ENCODE measurements at regions not wholly inside any gene's neighbourhood (a gene's known extent, or its start where the extent isn't known, plus 50 kb on each side); places are given as distances from the start of the nearest gene placed in this dataset.

- intact Hi-C loops (cut with micrococcal nuclease): no loop called here
- Histone ChIP-seq H3K9me3 (ENCODE audit: control extremely low read depth in 1 of 3, control insufficient read depth in 2 of 3, insufficient read depth in 1 of 3, low read length in 2 of 3) (no peaks in the 10 kb centered on the region), H2AFZ (ENCODE audit: insufficient read depth, low read depth, low read length, poor library complexity, severe bottlenecking) (no peak overlapping the region), H3K9ac (ENCODE audit: low read length) (no peak overlapping the region), H3K4me3 (ENCODE audit: control extremely low read depth in 1 of 5, extremely low read depth in 1 of 5, insufficient read depth in 1 of 5, low read depth in 2 of 5, low read length in 4 of 5) (no peak overlapping the region), H3K27ac (ENCODE audit: low read length in 2 of 2) (no peak overlapping the region), H4K20me1 (ENCODE audit: control insufficient read depth, insufficient read depth, low read length, poor library complexity, severe bottlenecking) (no peaks in the 10 kb centered on the region), H3K27me3 (replicated peaks in 1 of 4; ENCODE audit: control extremely low read depth in 1 of 4, control insufficient read depth in 3 of 4, insufficient read depth in 4 of 4, low read length in 3 of 4) (no peaks in the 10 kb centered on the region), H3K4me2 (replicated peaks; ENCODE audit: low read depth, low read length, poor library complexity, severe bottlenecking) (no peak overlapping the region), H3K79me2 (ENCODE audit: control insufficient read depth, insufficient read depth, low read length) (no peaks in the 10 kb centered on the region), H3K36me3 (replicated peaks in 1 of 2; ENCODE audit: control extremely low read depth in 1 of 2, control insufficient read depth in 1 of 2, extremely low read depth in 1 of 2, insufficient read depth in 2 of 2, low read length in 1 of 2) (no peaks in the 10 kb centered on the region), H3K4me1 (ENCODE audit: control insufficient read depth in 2 of 2, insufficient read depth in 2 of 2, low read length in 2 of 2) (no peaks in the 10 kb centered on the region)
- no peak for DNase-seq
- WGBS (ENCODE audit: insufficient coverage): 93% methylated on average over 3 of the region's 4 CpGs
- POLR2A ChIA-PET: no interaction called here
- peaks cover 5% of the 10 kb centered on the region for H3K4me1 Mint-ChIP-seq
- TF ChIP-seq, protein P1, sequence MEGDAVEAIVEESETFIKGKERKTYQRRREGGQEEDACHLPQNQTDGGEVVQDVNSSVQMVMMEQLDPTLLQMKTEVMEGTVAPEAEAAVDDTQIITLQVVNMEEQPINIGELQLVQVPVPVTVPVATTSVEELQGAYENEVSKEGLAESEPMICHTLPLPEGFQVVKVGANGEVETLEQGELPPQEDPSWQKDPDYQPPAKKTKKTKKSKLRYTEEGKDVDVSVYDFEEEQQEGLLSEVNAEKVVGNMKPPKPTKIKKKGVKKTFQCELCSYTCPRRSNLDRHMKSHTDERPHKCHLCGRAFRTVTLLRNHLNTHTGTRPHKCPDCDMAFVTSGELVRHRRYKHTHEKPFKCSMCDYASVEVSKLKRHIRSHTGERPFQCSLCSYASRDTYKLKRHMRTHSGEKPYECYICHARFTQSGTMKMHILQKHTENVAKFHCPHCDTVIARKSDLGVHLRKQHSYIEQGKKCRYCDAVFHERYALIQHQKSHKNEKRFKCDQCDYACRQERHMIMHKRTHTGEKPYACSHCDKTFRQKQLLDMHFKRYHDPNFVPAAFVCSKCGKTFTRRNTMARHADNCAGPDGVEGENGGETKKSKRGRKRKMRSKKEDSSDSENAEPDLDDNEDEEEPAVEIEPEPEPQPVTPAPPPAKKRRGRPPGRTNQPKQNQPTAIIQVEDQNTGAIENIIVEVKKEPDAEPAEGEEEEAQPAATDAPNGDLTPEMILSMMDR (IDR thresholded peaks at IDR 0.05): no peak
- TF ChIP-seq EZH2 (IDR thresholded peaks at IDR 0.05; ENCODE audit: borderline replicate concordance, insufficient read depth, low read depth, low read length, poor library complexity, severe bottlenecking): no peak
- no peak overlapping the region for H3K27ac Mint-ChIP-seq
- no peak overlapping the region for H3K4me3 Mint-ChIP-seq
- no peaks in the 10 kb centered on the region for H3K9me3 Mint-ChIP-seq (ENCODE audit: insufficient read depth)
- ATAC-seq (ENCODE audit: low read depth): no peak
- CTCF ChIA-PET: no interaction called here
- H3K27me3 Mint-ChIP-seq: no peaks in the 10 kb centered on the region
Observed at GRCh38 chr17:13989138-13989537, 80.2 kb upstream of the COX10 start.

- CTCF ChIA-PET: interaction anchor here (0.6 kb wide), 1 partner anchor 231 kb away, joined by 3 read pairs; no protein-coding TSS in a partner anchor
Observed at GRCh38 chr17:13993106-13993505, 76.2 kb upstream of the COX10 start.

More at GRCh38 chr17:13993106-13993505, 76.2 kb upstream of the COX10 start:
- no peaks in the 10 kb centered on the region for H3K27me3 ChIP-seq (replicated peaks in 1 of 4; ENCODE audit: control extremely low read depth in 1 of 4, control insufficient read depth in 3 of 4, insufficient read depth in 4 of 4, low read length in 3 of 4)
- H3K79me2 ChIP-seq (ENCODE audit: control insufficient read depth, insufficient read depth, low read length): no peaks in the 10 kb centered on the region
- Mint-ChIP-seq H3K27ac (no peak overlapping the region), H3K9me3 (ENCODE audit: insufficient read depth) (no peaks in the 10 kb centered on the region), H3K4me1 (peaks cover 5% of the 10 kb centered on the region), H3K4me3 (no peak overlapping the region), H3K27me3 (no peaks in the 10 kb centered on the region)
- H3K9ac ChIP-seq (ENCODE audit: low read length): no peak overlapping the region
- no peak overlapping the region for H3K27ac ChIP-seq (ENCODE audit: low read length in 2 of 2)
- H3K4me2 ChIP-seq (replicated peaks; ENCODE audit: low read depth, low read length, poor library complexity, severe bottlenecking): no peak overlapping the region
- DNase-seq: no peak
- no peak for ATAC-seq (ENCODE audit: low read depth)
- TF ChIP-seq, protein P1 (IDR thresholded peaks at IDR 0.05): no peak
- TF ChIP-seq EZH2 (IDR thresholded peaks at IDR 0.05; ENCODE audit: borderline replicate concordance, insufficient read depth, low read depth, low read length, poor library complexity, severe bottlenecking): no peak
- no peak overlapping the region for H2AFZ ChIP-seq (ENCODE audit: insufficient read depth, low read depth, low read length, poor library complexity, severe bottlenecking)
- 82% methylated on average over 2 of the region's 6 CpGs for WGBS (ENCODE audit: insufficient coverage)
- no peak overlapping the region for H3K4me3 ChIP-seq (ENCODE audit: control extremely low read depth in 1 of 5, extremely low read depth in 1 of 5, insufficient read depth in 1 of 5, low read depth in 2 of 5, low read length in 4 of 5)
- intact Hi-C loops (cut with micrococcal nuclease): no loop called here
- POLR2A ChIA-PET: no interaction called here
- no peaks in the 10 kb centered on the region for H4K20me1 ChIP-seq (ENCODE audit: control insufficient read depth, insufficient read depth, low read length, poor library complexity, severe bottlenecking)
- no peaks in the 10 kb centered on the region for H3K4me1 ChIP-seq (ENCODE audit: control insufficient read depth in 2 of 2, insufficient read depth in 2 of 2, low read length in 2 of 2)
- no peaks in the 10 kb centered on the region for H3K9me3 ChIP-seq (ENCODE audit: control extremely low read depth in 1 of 3, control insufficient read depth in 2 of 3, insufficient read depth in 1 of 3, low read length in 2 of 3)
- H3K36me3 ChIP-seq (replicated peaks in 1 of 2; ENCODE audit: control extremely low read depth in 1 of 2, control insufficient read depth in 1 of 2, extremely low read depth in 1 of 2, insufficient read depth in 2 of 2, low read length in 1 of 2): no peaks in the 10 kb centered on the region

All from B cell (primary cell).